Activated CD8-positive, alpha-beta memory T cell treated with anti-CD3 and anti-CD28 coated beads, Interleukin-2, amount 50 U/mL, for 48 hours (primary cell): ENCODE measurements at regions not wholly inside any gene's neighbourhood (a gene's known extent, or its start where the extent isn't known, plus 50 kb on each side); places are given as distances from the start of the nearest gene placed in this dataset.

ENCODE experiments used
- DNase-seq: peaks from one replicate; pipeline ENCODE4 v3.0.0-alpha.2; 2020

DNA sequence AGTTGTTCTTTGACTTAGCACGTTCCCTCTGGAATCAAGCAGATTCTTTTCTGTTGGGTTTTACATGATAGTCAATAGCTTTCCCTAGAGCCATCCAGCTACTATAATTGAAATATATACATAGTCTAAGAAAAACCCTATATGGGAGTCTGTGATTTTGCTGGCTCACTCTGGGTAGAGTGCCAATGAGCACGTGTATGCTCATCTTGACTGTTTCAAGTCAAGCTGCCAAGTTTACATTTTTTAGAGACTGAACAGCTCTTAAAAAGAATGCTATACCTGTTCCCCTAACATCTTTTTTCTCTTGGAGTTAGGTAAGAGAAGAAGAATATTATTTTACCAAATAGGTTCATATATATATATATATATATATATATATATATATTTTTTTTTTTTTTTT is 182.8 kb upstream of the NRIP1 start:
- DNase-seq: no peak

- no peak for DNase-seq
Observed at GRCh38 chr21:15249285-15249993, 184.6 kb upstream of the NRIP1 start.

DNA sequence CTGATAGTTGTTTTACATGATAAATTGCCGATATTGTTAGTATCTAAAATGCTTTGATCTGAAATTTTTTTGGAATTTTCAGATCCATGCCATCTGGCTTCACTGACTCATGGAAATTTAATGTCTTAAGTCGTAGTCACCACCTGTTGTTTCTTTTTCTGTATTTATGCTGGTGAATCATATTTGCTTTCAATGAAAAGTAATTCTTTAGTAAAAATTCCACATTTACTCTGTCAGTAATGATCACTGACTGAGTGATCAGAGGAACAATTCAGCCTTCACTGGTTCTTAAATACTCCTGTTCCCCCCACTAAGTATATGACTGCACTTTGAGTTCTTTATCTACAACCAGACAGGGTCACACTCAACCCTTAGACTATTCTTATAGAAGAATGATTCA is 185.6 kb upstream of the NRIP1 start:
- no peak for DNase-seq

- DNase-seq: no peak
Observed at GRCh38 chr21:15252431-15252830, 187.6 kb upstream of the NRIP1 start.

- DNase-seq: no peak
Observed at GRCh38 chr21:15254111-15254510, 189.3 kb upstream of the NRIP1 start.

DNA sequence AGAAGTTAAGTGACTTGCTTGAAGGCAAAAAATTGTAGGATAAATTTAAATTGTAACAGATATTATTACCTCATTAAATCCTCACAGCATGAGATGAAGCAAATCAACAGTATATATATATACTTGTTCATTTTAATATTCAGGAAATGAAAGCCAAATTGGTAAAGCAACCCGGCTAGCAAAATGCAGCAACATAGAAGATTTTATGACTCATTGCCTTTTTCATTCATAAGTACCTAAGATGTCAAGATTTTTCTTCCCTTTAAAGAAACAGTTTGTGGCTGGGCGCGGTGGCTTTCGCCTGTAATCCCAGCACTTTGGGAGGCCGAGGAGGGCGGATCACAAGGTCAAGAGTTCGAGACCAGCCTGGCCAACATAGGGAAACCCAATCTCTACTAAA is 190.5 kb upstream of the NRIP1 start:
- DNase-seq: no peak

GRCh38 chr21:15255763-15256162 is 191.0 kb upstream of the NRIP1 start:
- no peak for DNase-seq

DNA sequence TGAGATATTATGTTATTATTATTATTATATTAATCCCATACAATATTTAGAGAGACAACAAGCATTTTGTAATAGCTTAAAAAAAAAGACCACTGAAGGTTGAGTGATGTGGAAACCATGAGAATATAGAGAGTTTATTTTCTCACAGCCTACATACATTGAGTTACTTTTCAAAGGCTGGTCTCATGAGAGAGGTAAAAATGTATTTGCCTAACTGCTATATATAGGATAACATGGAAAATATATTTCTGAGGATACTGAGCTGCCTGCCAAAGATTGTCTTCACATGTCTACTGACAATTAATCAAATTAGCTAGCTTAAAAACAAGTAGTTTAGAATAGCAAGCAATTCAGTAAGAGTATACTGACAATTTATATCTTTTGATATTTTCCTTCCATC is 192.2 kb upstream of the NRIP1 start:
- no peak for DNase-seq

GRCh38 chr21:15257646-15258045 is 192.8 kb upstream of the NRIP1 start:
- DNase-seq: no peak

- DNase-seq: no peak
Observed at GRCh38 chr21:15259824-15260223, 195.0 kb upstream of the NRIP1 start.

GRCh38 chr21:15260604-15261003 is 195.8 kb upstream of the NRIP1 start:
- no peak for DNase-seq

DNA sequence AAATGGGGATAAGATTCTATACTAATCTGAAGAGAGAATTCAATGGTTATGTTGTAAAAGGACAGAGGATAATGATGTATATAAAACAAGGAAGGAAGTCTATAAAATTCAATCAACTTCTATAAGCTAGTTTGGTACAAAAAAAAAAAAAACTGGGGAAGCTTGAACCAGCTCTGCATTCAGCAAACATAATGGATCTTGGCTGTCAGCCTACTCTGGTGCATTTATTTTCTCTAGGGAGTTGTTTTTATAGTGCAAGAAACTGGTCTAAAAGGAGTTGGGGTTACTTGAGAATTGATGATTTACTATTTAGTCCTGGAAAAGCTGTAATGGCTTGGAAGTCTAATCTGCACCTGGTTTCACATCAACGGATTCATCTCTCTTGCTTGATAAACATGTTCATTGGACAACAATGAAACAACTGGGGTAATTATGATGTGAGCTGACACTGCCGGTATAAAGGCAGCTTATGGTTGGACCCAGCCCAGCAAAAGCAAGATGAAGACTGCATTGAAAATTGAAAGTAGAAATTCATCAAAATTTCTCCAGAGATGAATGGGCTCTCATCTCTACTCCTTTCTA is 199.4 kb upstream of the NRIP1 start:
- no peak for DNase-seq

DNA sequence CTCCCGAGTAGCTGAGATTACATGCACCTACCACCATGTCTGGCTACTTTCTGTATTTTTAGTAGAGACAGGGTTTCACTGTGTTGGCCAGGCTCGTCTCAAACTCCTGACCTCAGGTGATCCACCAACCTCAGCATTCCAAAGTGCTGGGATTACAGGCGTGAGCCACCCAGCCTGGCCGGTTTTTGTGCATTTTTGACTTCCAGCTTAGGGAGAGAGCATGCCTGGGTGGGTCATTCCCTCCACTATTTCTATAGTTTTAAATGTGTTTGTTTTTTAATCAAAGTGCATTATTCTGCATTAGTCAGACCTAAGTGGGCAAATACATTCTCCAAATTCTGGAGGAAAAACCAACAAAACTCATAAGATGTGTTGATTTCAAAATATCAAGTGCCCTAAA is 207.4 kb upstream of the NRIP1 start:
- DNase-seq: no peak

GRCh38 chr21:15272591-15272990 is 207.8 kb upstream of the NRIP1 start:
- no peak for DNase-seq

DNA sequence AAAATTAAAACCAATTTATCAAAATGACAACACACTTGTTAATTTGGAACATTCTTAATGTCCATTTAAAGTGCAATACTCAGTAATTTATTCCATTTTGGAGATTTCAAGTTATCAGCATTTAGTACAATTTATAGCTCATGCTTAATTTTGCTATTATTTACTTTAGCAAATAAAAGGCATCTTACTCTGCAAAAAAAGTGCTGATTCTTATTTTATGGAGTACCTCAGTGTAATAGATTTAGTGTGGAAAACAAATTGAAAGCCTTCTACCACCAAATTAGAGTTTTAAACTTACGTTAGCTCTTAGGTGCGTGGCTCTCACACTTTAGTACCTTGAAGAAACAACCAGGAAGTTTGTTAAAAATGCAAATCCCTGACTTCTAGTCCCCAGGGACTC is 208.4 kb upstream of the NRIP1 start:
- no peak for DNase-seq

DNA sequence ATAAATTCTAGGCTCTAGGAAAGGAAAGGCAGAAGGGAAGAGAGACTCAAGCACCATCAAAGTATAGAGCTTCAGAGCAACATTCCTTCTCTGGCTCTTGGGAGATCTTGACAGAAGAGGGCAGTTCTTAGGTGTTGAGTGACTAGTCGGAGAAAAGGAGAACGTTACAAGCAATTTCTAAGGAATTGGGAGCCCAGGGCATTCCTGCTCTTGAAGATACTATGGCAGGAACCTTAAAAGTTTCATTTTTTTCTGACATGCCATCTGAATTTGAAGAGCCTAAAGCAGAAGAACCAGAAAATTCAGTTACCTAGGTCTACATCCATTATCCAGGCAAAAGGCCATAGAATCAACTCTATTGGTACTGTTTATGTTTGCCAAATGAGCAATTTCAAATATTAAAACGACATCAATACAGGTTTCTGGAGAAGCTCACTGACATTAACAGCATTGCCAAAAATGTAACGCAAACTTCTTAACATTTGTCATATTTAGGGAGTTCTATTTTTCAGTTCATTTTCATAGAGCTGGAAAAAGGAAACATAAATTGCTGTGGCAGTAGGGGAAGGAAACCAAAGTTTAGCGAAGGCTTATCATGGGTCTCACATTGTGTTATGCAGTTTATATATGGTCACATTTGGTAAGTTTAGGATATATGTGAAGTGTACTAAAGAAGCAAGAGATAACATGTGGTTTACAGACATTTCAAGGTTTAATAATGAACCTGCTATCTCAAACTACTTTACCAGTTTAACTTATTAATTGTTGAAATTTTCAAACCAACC is 210.1 kb upstream of the NRIP1 start:
- DNase-seq: no peak

DNA sequence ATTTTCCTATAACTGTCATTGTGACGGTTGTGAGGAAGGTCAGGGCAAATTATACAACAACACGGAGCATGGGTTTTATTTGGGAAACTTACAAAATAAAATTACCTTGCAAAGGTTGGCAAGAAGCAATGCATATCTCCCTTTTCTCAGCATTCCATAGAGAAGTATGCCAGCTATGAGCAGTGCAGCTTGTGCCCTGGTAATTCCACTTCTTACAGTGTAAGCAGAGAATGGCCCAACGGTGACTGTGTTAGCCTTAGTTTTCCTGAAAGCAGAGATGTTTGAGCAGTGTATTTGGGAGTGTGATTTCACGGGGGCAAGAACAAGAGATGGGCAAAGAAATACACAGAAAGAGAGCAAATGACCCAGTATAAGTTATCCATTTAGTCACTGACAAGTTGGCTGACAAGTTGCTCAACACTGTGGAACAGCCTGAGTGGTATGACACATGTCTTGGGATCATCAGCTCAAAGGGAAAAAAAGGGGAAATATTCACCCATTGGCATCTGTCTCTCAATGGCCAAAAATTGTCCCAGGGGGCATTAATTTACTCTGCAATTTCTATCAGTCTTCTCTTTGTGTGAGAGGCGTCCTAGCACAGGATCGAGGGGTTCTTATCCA is 210.9 kb upstream of the NRIP1 start:
- DNase-seq: no peak

DNA sequence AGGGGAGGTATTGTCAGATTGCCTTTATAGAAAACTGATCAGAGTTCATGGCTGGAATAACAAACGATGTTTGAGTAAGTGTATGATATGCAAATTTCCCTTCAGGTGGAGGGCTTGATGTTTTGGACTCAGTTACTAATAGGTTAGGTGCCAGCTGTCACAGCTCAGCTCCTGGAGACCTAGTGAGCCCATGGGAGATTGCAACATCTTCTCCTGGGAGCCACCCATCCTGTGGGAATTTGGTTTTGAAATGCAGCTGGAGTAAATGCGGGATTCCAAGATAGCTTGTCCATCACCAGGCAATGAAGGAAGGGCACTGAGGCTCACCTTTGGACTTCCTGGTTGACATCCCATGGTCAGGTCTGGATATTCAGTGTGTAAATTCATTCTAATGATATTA is 211.4 kb upstream of the NRIP1 start:
- no peak for DNase-seq

DNA sequence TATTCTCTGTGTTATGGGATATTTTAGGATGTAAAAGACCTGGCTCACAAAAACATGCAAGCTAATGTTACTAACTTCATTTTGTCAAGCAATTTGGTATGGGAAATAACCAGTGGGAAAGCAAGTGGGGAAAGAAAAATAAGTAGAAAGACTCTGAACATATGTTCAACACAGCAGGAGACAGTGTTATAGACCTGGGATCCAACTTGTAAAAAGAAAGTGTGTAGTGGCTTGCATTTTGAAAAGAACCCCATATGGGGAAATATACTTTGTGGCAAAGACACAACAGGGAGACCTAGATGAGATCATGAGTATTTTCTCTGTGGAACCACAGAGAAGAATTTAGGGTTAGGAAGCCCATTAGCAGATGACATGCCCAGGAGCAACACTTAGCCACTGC is 212.7 kb upstream of the NRIP1 start:
- no peak for DNase-seq

- DNase-seq: no peak
Observed at GRCh38 chr21:15278279-15278678, 213.5 kb upstream of the NRIP1 start.

- no peak for DNase-seq
Observed at GRCh38 chr21:15278851-15279250, 214.1 kb upstream of the NRIP1 start.

- DNase-seq: no peak
Observed at GRCh38 chr21:15279482-15279881, 214.7 kb upstream of the NRIP1 start.

GRCh38 chr21:15281714-15282113 is 216.9 kb upstream of the NRIP1 start:
- no peak for DNase-seq

DNA sequence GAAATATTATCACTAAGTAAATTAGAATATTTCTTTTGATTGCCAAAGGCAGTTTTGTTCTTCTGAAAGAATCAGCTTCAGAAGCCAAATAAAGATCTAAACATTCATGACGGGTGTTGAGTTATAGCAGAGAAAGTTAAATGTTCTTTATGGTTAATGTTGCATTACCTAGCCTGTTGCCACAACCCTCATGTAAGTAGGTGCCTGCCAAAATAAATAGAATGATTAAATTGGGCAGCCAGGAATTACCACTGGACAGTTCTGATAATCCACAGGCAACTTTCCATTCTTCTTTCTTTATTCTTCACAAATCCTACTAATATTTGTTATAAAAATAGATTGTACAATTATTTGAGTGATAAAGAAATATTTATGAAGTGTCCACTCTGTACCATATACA is 217.9 kb upstream of the NRIP1 start:
- no peak for DNase-seq
